OCI-LY7 (cell line): ENCODE measurements at regions not wholly inside any gene's neighbourhood (a gene's known extent, or its start where the extent isn't known, plus 50 kb on each side); places are given as distances from the start of the nearest gene placed in this dataset.

ENCODE experiments used
- BruUV-seq: library from RNA; stranded (reverse); fragments of 400-500 nt; replicated peaks from 2 replicates; lab custom pipeline; 2021; lab: Mats Ljungman, UMichigan
- CTCF ChIA-PET: fragments of 300-600 bp; sonication (Branson Sonifier 250); formaldehyde crosslinking; loops from one replicate; lab custom pipeline; 2022; ENCODE audit warnings: antibody characterized with exemption; ENCODE audit not compliant: unreplicated experiment; lab: Charles Lee
- POLR2A ChIA-PET: fragments of 300-600 bp; sonication (Branson Sonifier 250); formaldehyde crosslinking; loops from one replicate; lab custom pipeline; 2022; ENCODE audit warnings: antibody characterized with exemption; lab: Charles Lee
- DNase-seq: peaks from one replicate; pipeline ENCODE4 v3.0.0-alpha.2; 2015; ENCODE audit warnings: low spot score
- H2AFZ ChIP-seq: fragments of 200-600 bp; sonication (generic), shearing (Covaris generic); 2 replicates; pipeline ENCODE4 v1.6.1; 2014; ENCODE audit warnings: mild to moderate bottlenecking, antibody characterized with exemption, low read length, moderate library complexity
- H3K27ac ChIP-seq: fragments of 200-600 bp; sonication (generic); 2 replicates; pipeline ENCODE4 v1.5.1; 2014; ENCODE audit warnings: mixed run types, low read depth, mild to moderate bottlenecking, moderate library complexity, low read length, inconsistent platforms; ENCODE audit not compliant: poor library complexity, severe bottlenecking
- H3K36me3 ChIP-seq: fragments of 200-600 bp; sonication (generic); 2 replicates; pipeline ENCODE4 v1.6.1; 2014; ENCODE audit warnings: mild to moderate bottlenecking, antibody characterized with exemption, low read length, moderate library complexity, mixed read lengths; ENCODE audit not compliant: insufficient read depth
- H3K4me1 ChIP-seq: fragments of 200-600 bp; sonication (generic); 2 replicates; pipeline ENCODE4 v1.5.1; 2014; ENCODE audit warnings: mild to moderate bottlenecking, low read length; ENCODE audit not compliant: insufficient read depth, poor library complexity, severe bottlenecking
- H3K4me2 ChIP-seq: fragments of 200-600 bp; sonication (generic); 2 replicates; pipeline ENCODE4 v1.6.1; 2014; ENCODE audit warnings: mild to moderate bottlenecking, low read length
- H3K4me3 ChIP-seq: fragments of 200-600 bp; sonication (generic); 2 replicates; pipeline ENCODE4 v1.5.1; 2014; ENCODE audit warnings: mild to moderate bottlenecking, low read depth, low read length; ENCODE audit not compliant: poor library complexity, severe bottlenecking
- H3K79me2 ChIP-seq: fragments of 200-600 bp; sonication (generic); 2 replicates; pipeline ENCODE4 v1.6.1; 2016; ENCODE audit warnings: low read depth, mild to moderate bottlenecking, low read length, moderate library complexity, mixed read lengths; ENCODE audit not compliant: insufficient read depth
- H3K9me2 ChIP-seq: fragments of 200-600 bp; sonication (generic); 2 replicates; pipeline ENCODE4 v1.6.1; 2016; ENCODE audit warnings: mild to moderate bottlenecking, low read length, mixed read lengths; ENCODE audit not compliant: insufficient read depth
- H3K9me3 ChIP-seq: fragments of 200-600 bp; sonication (generic); 2 replicates; pipeline ENCODE4 v1.6.1; 2014; ENCODE audit warnings: mild to moderate bottlenecking, mixed run types, low read length, mixed read lengths
- H4K20me1 ChIP-seq: fragments of 200-600 bp; sonication (generic); 2 replicates; pipeline ENCODE4 v1.6.1; 2014; ENCODE audit warnings: mild to moderate bottlenecking, antibody characterized with exemption, low read length, moderate library complexity, mixed read lengths; ENCODE audit not compliant: insufficient read depth
- CTCF ChIP-seq: fragments of 200-600 bp; sonication (generic); conservative IDR thresholded peaks from 2 replicates; pipeline ENCODE4 v1.5.1; 2014; ENCODE audit warnings: mild to moderate bottlenecking, antibody characterized with exemption, low read length, moderate library complexity, mixed read lengths
- EZH2phosphoT487 ChIP-seq: fragments of 200-600 bp; sonication (generic); IDR thresholded peaks from 2 replicates; pipeline ENCODE4 v1.6.1; 2018; ENCODE audit warnings: low read depth, borderline replicate concordance, mild to moderate bottlenecking, mixed run types, antibody characterized with exemption, low read length, moderate library complexity, mixed read lengths
- intact Hi-C: fragments of 100-400 bp; cut with micrococcal nuclease; formaldehyde crosslinking; loops from one replicate; pipeline ENCODE4 v1.10.0; 2022; ENCODE audit not compliant: unreplicated experiment

GRCh38 chr2:215752991-215753390 is 260.4 kb downstream of the MREG start:
- no peaks in the 10 kb centered on the region for H3K9me3 ChIP-seq
- no peak for DNase-seq
- no peaks in the 10 kb centered on the region for H3K9me2 ChIP-seq
- no peaks in the 10 kb centered on the region for H3K4me1 ChIP-seq
- TF ChIP-seq EZH2phosphoT487 = no peak
- no peak for TF ChIP-seq CTCF
- no peak overlapping the region for H3K27ac ChIP-seq
- H3K4me3 ChIP-seq = no peak overlapping the region
- BruUV-seq = no TSS peak
- H2AFZ ChIP-seq = no peak overlapping the region
- intact Hi-C loops = no loop called here
- ChIA-PET CTCF (no interaction called here), POLR2A (interaction anchor here (0.7 to 1.1 kb wide), 2 partner anchors 13 to 23 kb away, joined by 3 to 4 read pairs; no protein-coding TSS in a partner anchor)
- no peaks in the 10 kb centered on the region for H3K36me3 ChIP-seq
- no peaks in the 10 kb centered on the region for H4K20me1 ChIP-seq
- H3K4me2 ChIP-seq = no peak overlapping the region
- no peaks in the 10 kb centered on the region for H3K79me2 ChIP-seq

- no peak overlapping the region for H3K4me2 ChIP-seq
- CTCF ChIA-PET = no interaction called here
- no TSS peak for BruUV-seq
- no peak overlapping the region for H3K27ac ChIP-seq
- no peak overlapping the region for H3K4me3 ChIP-seq
- DNase-seq = no peak
- no peaks in the 10 kb centered on the region for H3K36me3 ChIP-seq
- no peaks in the 10 kb centered on the region for H4K20me1 ChIP-seq
- H3K4me1 ChIP-seq = no peaks in the 10 kb centered on the region
- no peaks in the 10 kb centered on the region for H3K9me3 ChIP-seq
- intact Hi-C loops = no loop called here
- POLR2A ChIA-PET = interaction anchor here (0.7 kb wide), 1 partner anchor 24 kb away, joined by 3 read pairs; no protein-coding TSS in a partner anchor
- no peaks in the 10 kb centered on the region for H3K9me2 ChIP-seq
- H3K79me2 ChIP-seq = no peaks in the 10 kb centered on the region
- TF ChIP-seq EZH2phosphoT487 (no peak), CTCF (no peak)
- H2AFZ ChIP-seq = no peak overlapping the region
Observed at GRCh38 chr2:215752436-215752835, 260.9 kb downstream of the MREG start.

- intact Hi-C loops = no loop called here
- Histone ChIP-seq H3K36me3 (no peaks in the 10 kb centered on the region), H3K27ac (no peak overlapping the region), H3K79me2 (no peaks in the 10 kb centered on the region), H3K9me3 (no peaks in the 10 kb centered on the region), H3K4me1 (no peaks in the 10 kb centered on the region), H3K4me3 (no peak overlapping the region), H3K9me2 (no peaks in the 10 kb centered on the region), H4K20me1 (no peaks in the 10 kb centered on the region), H3K4me2 (no peak overlapping the region), H2AFZ (no peak overlapping the region)
- no peak for DNase-seq
- no TSS peak for BruUV-seq
- no peak for TF ChIP-seq EZH2phosphoT487
- TF ChIP-seq CTCF = no peak
- ChIA-PET POLR2A (interaction anchor here (0.7 to 1.4 kb wide), 2 partner anchors 13 to 563 kb away, joined by 3 read pairs; no protein-coding TSS in a partner anchor), CTCF (no interaction called here)
Observed at GRCh38 chr2:215751911-215752272, 261.5 kb downstream of the MREG start.
